ENCODE measurements at regions not wholly inside any gene's neighbourhood (a gene's known extent, or its start where the extent isn't known, plus 50 kb on each side); places are given as distances from the start of the nearest gene placed in this dataset.
A peak's percentile ranks its signal among the peaks of the same experiment; 100 is the strongest.
"Not testable (repeated sequence)": the region's sequence is repeated elsewhere in the genome, so short reads cannot be mapped to it uniquely, and the experiment has no call there.

GRCh38 chr12:107514887-107515445, 170.6 kb upstream of the PWP1 start:
- Histone ChIP-seq H3K4me1 (ENCODE audit: insufficient read depth, low read length) (peaks cover 21% of the 10 kb centered on the region), H3K27ac (ENCODE audit: low read depth, low read length) (peak overlapping the region; percentile 88), H3K27me3 (ENCODE audit: insufficient read depth, low read length) (no peaks in the 10 kb centered on the region), H3K4me2 (ENCODE audit: insufficient read depth, low read length) (peak overlapping the region; percentile 49), H3K9me3 (ENCODE audit: low read depth, low read length) (no peaks in the 10 kb centered on the region), H3K36me3 (ENCODE audit: insufficient read depth, low read length) (no peaks in the 10 kb centered on the region), H2AFZ (ENCODE audit: low read length) (no peak overlapping the region), H3K4me3 (ENCODE audit: insufficient read depth, low read length) (no peak overlapping the region), H3K79me2 (ENCODE audit: insufficient read depth, low read length) (no peaks in the 10 kb centered on the region), H4K20me1 (ENCODE audit: insufficient read depth, low read length) (no peaks in the 10 kb centered on the region)
- no peak for TF ChIP-seq CTCF (IDR thresholded peaks at IDR 0.05; ENCODE audit: extremely low read depth, low read depth, low read length)
- DNase-seq (ENCODE audit: insufficient read length, low spot score, missing footprints), result no peak

DNA sequence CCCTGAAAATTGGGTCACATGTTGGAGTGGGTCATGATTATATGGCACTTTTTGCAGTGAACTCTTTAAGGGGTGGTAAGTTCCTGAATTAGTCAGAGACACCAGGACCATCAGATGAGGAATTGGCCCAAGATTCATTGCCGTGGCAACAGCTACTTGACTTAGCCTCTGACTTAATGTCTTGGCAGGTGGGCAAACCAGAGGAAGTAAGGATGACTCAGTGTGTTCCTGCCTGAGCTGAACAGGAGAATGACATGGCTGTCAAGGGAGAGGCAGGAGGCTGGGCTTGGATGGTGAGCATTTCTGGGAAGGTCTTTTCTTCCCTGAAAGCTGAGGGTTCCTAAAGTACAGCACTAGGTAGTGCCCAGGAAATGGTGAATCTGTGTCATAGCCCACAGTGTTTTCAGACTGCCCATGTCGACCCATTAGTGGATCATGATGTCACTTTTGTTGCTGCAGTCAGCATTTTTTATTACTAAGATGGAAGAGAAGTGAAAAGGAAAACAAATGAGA, 170.1 kb upstream of the PWP1 start:
- no peak overlapping the region for H2AFZ ChIP-seq (ENCODE audit: low read length)
- H3K4me3 ChIP-seq (ENCODE audit: insufficient read depth, low read length), result no peak overlapping the region
- H4K20me1 ChIP-seq (ENCODE audit: insufficient read depth, low read length), result no peaks in the 10 kb centered on the region
- H3K27me3 ChIP-seq (ENCODE audit: insufficient read depth, low read length), result no peaks in the 10 kb centered on the region
- peak overlapping the region; percentile 88 for H3K27ac ChIP-seq (ENCODE audit: low read depth, low read length)
- no peak for TF ChIP-seq CTCF (IDR thresholded peaks at IDR 0.05; ENCODE audit: extremely low read depth, low read depth, low read length)
- no peaks in the 10 kb centered on the region for H3K36me3 ChIP-seq (ENCODE audit: insufficient read depth, low read length)
- H3K4me2 ChIP-seq (ENCODE audit: insufficient read depth, low read length), result peak overlapping the region; percentile 49
- no peaks in the 10 kb centered on the region for H3K9me3 ChIP-seq (ENCODE audit: low read depth, low read length)
- no peaks in the 10 kb centered on the region for H3K79me2 ChIP-seq (ENCODE audit: insufficient read depth, low read length)
- peaks cover 21% of the 10 kb centered on the region for H3K4me1 ChIP-seq (ENCODE audit: insufficient read depth, low read length)
- no peak for DNase-seq (ENCODE audit: insufficient read length, low spot score, missing footprints)

DNA sequence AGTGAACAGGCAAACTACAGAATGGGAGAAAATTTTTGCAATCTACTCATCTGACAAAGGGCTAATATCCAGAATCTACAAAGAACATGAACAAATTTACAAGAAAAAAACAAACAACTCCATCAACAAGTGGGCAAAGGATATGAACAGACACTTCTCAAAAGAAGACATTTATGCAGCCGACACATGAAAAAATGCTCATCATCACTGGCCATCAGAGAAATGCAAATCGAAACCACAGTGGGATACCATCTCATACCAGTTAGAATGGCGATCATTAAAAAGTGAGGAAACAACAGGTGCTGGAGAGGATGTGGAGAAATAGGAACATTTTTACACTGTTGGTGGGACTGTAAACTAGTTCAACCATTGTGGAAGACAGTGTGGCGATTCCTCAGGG, 167.8 kb upstream of the PWP1 start:
- H3K4me3 ChIP-seq (ENCODE audit: insufficient read depth, low read length); DNase-seq (ENCODE audit: insufficient read length, low spot score, missing footprints); H3K27me3 ChIP-seq (ENCODE audit: insufficient read depth, low read length); H3K4me2 ChIP-seq (ENCODE audit: insufficient read depth, low read length); H2AFZ ChIP-seq (ENCODE audit: low read length); H3K27ac ChIP-seq (ENCODE audit: low read depth, low read length); H3K79me2 ChIP-seq (ENCODE audit: insufficient read depth, low read length); H3K36me3 ChIP-seq (ENCODE audit: insufficient read depth, low read length); H4K20me1 ChIP-seq (ENCODE audit: insufficient read depth, low read length); H3K9me3 ChIP-seq (ENCODE audit: low read depth, low read length): not testable (repeated sequence)
- H3K4me1 ChIP-seq (ENCODE audit: insufficient read depth, low read length), result peaks cover 13% of the 10 kb centered on the region

DNA sequence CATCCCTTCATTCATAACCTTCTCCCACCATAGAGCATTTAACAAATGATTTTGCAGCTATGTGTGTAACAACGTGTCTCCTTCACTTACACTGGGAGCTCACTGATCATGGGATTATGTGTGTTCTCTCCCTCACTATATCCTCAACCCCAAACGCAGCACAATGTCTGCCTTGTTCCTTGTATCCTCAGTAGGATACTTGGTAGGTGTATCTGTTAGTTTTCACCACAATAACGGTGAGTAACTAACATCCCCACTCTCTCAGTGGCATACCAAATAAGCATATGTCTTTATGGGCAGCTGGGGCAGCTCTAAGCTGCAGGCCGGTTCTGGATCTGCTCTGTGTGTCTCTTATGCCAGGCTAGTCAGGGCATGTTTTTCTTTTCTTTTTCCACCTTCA, 166.7 kb upstream of the PWP1 start:
- H3K27ac ChIP-seq (ENCODE audit: low read depth, low read length), result no peak overlapping the region
- no peak for TF ChIP-seq CTCF (IDR thresholded peaks at IDR 0.05; ENCODE audit: extremely low read depth, low read depth, low read length)

More for the DNA sequence above, 166.7 kb upstream of the PWP1 start:
- Histone ChIP-seq H3K4me2 (ENCODE audit: insufficient read depth, low read length) (no peak overlapping the region), H3K79me2 (ENCODE audit: insufficient read depth, low read length) (no peaks in the 10 kb centered on the region), H4K20me1 (ENCODE audit: insufficient read depth, low read length) (no peaks in the 10 kb centered on the region), H3K4me1 (ENCODE audit: insufficient read depth, low read length) (peaks cover 13% of the 10 kb centered on the region), H3K9me3 (ENCODE audit: low read depth, low read length) (no peaks in the 10 kb centered on the region), H3K4me3 (ENCODE audit: insufficient read depth, low read length) (no peak overlapping the region), H3K27me3 (ENCODE audit: insufficient read depth, low read length) (no peaks in the 10 kb centered on the region), H3K36me3 (ENCODE audit: insufficient read depth, low read length) (no peaks in the 10 kb centered on the region), H2AFZ (ENCODE audit: low read length) (no peak overlapping the region)
- DNase-seq (ENCODE audit: insufficient read length, low spot score, missing footprints), result no peak
